ENCODE measurements at regions not wholly inside any gene's neighbourhood (a gene's known extent, or its start where the extent isn't known, plus 50 kb on each side); places are given as distances from the start of the nearest gene placed in this dataset.

GRCh38 chr6:80489911-80490635 is 383.6 kb downstream of the BCKDHB start:
- no peak for DNase-seq
- Histone ChIP-seq H4K20me1 (ENCODE audit: insufficient read depth) (no peaks in the 10 kb centered on the region), H3K4me3 (ENCODE audit: low read depth in 2 of 2, low read length in 1 of 2) (no peak overlapping the region), H3K27ac (ENCODE audit: low read depth in 2 of 2, low read length in 1 of 2) (no peak overlapping the region), H3K9me3 (no peaks in the 10 kb centered on the region), H3K4me2 (no peak overlapping the region), H3F3A (replicated peaks; ENCODE audit: insufficient read depth) (no peaks in the 10 kb centered on the region), H3K36me3 (replicated peaks in 1 of 2; ENCODE audit: control insufficient read depth in 1 of 2, insufficient read depth in 2 of 2, low read length in 1 of 2) (no peaks in the 10 kb centered on the region), H3K9me2 (no peaks in the 10 kb centered on the region), H3K79me2 (ENCODE audit: insufficient read depth) (no peaks in the 10 kb centered on the region), H3K27me3 (ENCODE audit: insufficient read depth) (no peaks in the 10 kb centered on the region), H3K9ac (no peak overlapping the region), H3K4me1 (ENCODE audit: control insufficient read depth in 1 of 2, insufficient read depth in 2 of 2, low read depth in 1 of 2, low read length in 1 of 2) (no peaks in the 10 kb centered on the region), H2AFZ (ENCODE audit: low read depth) (no peak overlapping the region)
- TF ChIP-seq TAF1 (IDR thresholded peaks at IDR 0.05; ENCODE audit: borderline replicate concordance, low read depth, low read length) (no peak), SIN3A (IDR thresholded peaks at IDR 0.05; ENCODE audit: borderline replicate concordance, low read depth, low read length) (no peak), GABPA (IDR thresholded peaks at IDR 0.05; ENCODE audit: low read depth) (no peak), NRF1 (IDR thresholded peaks at IDR 0.05; ENCODE audit: low read depth, low read length) (no peak), RCOR1 (IDR thresholded peaks at IDR 0.05; ENCODE audit: low read length) (no peak), FOSL2 (IDR thresholded peaks at IDR 0.05; ENCODE audit: borderline replicate concordance, low read depth) (no peak), REST (IDR thresholded peaks at IDR 0.05; ENCODE audit: low read depth, low read length) (no peak), MAX (IDR thresholded peaks at IDR 0.05; ENCODE audit: low read depth) (no peak), CHD2 (IDR thresholded peaks at IDR 0.05; ENCODE audit: low read length, partially characterized antibody) (no peak), EZH2phosphoT487 (IDR thresholded peaks at IDR 0.05; ENCODE audit: borderline replicate concordance, low read depth) (no peak), JUND (IDR thresholded peaks at IDR 0.05) (no peak), RXRA (IDR thresholded peaks at IDR 0.05; ENCODE audit: borderline replicate concordance, low read depth) (no peak), FOXM1 (IDR thresholded peaks at IDR 0.05; ENCODE audit: low read depth) (no peak), ELF1 (IDR thresholded peaks at IDR 0.05) (no peak), TEAD4 (IDR thresholded peaks at IDR 0.05; ENCODE audit: borderline replicate concordance, insufficient read depth) (no peak), RAD21 (IDR thresholded peaks at IDR 0.05; ENCODE audit: low read length) (no peak), MXI1 (IDR thresholded peaks at IDR 0.05; ENCODE audit: low read depth, low read length) (no peak), FOXJ3 (CRISPR knock-in tag; IDR thresholded peaks at IDR 0.05) (no peak), RFX5 (IDR thresholded peaks at IDR 0.05; ENCODE audit: low read length) (no peak), TCF12 (IDR thresholded peaks at IDR 0.05) (no peak)
- 55% methylated on average over 3 of the region's 3 CpGs for WGBS (ENCODE audit: low lambda C conversion rate)
- POLR2A ChIA-PET: no interaction called here
- CTCF ChIA-PET: no interaction called here
